ENCODE measurements at regions not wholly inside any gene's neighbourhood (a gene's known extent, or its start where the extent isn't known, plus 50 kb on each side); places are given as distances from the start of the nearest gene placed in this dataset.

GRCh38 chr6:18536591-18537055, 149.5 kb downstream of the RNF144B start:
- TF ChIP-seq SUZ12 (IDR thresholded peaks at IDR 0.05), result no peak
- TF ChIP-seq BHLHE40 (IDR thresholded peaks at IDR 0.05; ENCODE audit: borderline replicate concordance), result no peak

Data from HEK293T (cell line).